CD14-positive monocyte (primary cell): ENCODE measurements at regions not wholly inside any gene's neighbourhood (a gene's known extent, or its start where the extent isn't known, plus 50 kb on each side); places are given as distances from the start of the nearest gene placed in this dataset.

Source experiments
- DNase-seq, 3 donors: peaks; one replicate each; pipeline ENCODE4 v3.0.0-alpha.2; 2011 to 2022
- H2AFZ ChIP-seq: 2 replicates; pipeline ENCODE4 v1.6.0; 2012; ENCODE audit warnings: mild to moderate bottlenecking, low read depth, low read length, inconsistent platforms; ENCODE audit not compliant: insufficient read depth, poor library complexity, severe bottlenecking
- H3K27ac ChIP-seq, 2 donors: 1 replicate in 1 of 2; 2 replicates in 1 of 2; pipeline ENCODE4 v1.5.1; 2012 to 2013; ENCODE audit warnings: low read length in 2 of 2, control low read depth in 1 of 2, inconsistent platforms in 1 of 2, low read depth in 1 of 2, mild to moderate bottlenecking in 1 of 2
- H3K27me3 ChIP-seq, 2 donors: one replicate each; pipeline versions ENCODE4 v1.6.0 to v1.6.1; 2011 to 2013; ENCODE audit warnings: low read length in 2 of 2; ENCODE audit not compliant: control insufficient read depth in 2 of 2, insufficient read depth in 2 of 2
- H3K36me3 ChIP-seq, 2 donors: replicated peaks in 1 of 2; 1 replicate in 1 of 2; 2 replicates in 1 of 2; pipeline versions ENCODE4 v1.5.1 to v1.6.1; 2012 to 2013; ENCODE audit warnings: low read length in 2 of 2, control low read depth in 1 of 2, inconsistent platforms in 1 of 2, mild to moderate bottlenecking in 1 of 2; ENCODE audit not compliant: insufficient read depth in 2 of 2, control insufficient read depth in 1 of 2
- H3K4me1 ChIP-seq, 2 donors: 1 replicate in 1 of 2; 2 replicates in 1 of 2; pipeline versions ENCODE4 v1.5.1 to v1.6.1; 2012 to 2013; ENCODE audit warnings: low read length in 2 of 2, control low read depth in 1 of 2, inconsistent platforms in 1 of 2, mild to moderate bottlenecking in 1 of 2, moderate library complexity in 1 of 2; ENCODE audit not compliant: insufficient read depth in 2 of 2, control insufficient read depth in 1 of 2
- H3K4me2 ChIP-seq: replicated peaks from 2 replicates; pipeline ENCODE3; 2012; ENCODE audit warnings: low read length, moderate library complexity, mild to moderate bottlenecking; ENCODE audit not compliant: poor library complexity, severe bottlenecking; ENCODE audit errors: extremely low read depth
- H3K4me3 ChIP-seq, 3 experiments: fragments of 200-600 bp in 1 of 3; sonication (generic) in 1 of 3; replicated peaks in 1 of 3; 1 replicate in 2 of 3; 2 replicates in 1 of 3; pipeline ENCODE4 v1.5.1; 2011 to 2013; ENCODE audit warnings: low read length in 3 of 3, mild to moderate bottlenecking in 3 of 3, control low read depth in 2 of 3, low read depth in 2 of 3, inconsistent platforms in 1 of 3, moderate library complexity in 1 of 3
- H3K79me2 ChIP-seq: 2 replicates; pipeline ENCODE4 v1.6.0; 2012; ENCODE audit warnings: mild to moderate bottlenecking, control low read depth, inconsistent platforms, low read length, moderate library complexity; ENCODE audit not compliant: insufficient read depth
- H3K9ac ChIP-seq: 2 replicates; pipeline ENCODE4 v1.6.0; 2017; ENCODE audit warnings: low read length, mild to moderate bottlenecking; ENCODE audit not compliant: insufficient read depth, poor library complexity, severe bottlenecking
- H3K9me3 ChIP-seq, 2 donors: replicated peaks in 1 of 2; 1 replicate in 1 of 2; 2 replicates in 1 of 2; pipeline versions ENCODE4 v1.5.1 to v1.6.1; 2012 to 2013; ENCODE audit warnings: low read length in 2 of 2, control low read depth in 1 of 2; ENCODE audit not compliant: control insufficient read depth in 1 of 2, insufficient read depth in 1 of 2
- H4K20me1 ChIP-seq: 2 replicates; pipeline ENCODE4 v1.6.0; 2012; ENCODE audit warnings: mild to moderate bottlenecking, low read length, control low read depth, moderate library complexity; ENCODE audit not compliant: insufficient read depth
- H3K27ac Mint-ChIP-seq, 7 donors: one replicate each; pipeline ENCODE4 v1.8.0; 2020; ENCODE audit warnings: mild to moderate bottlenecking in 7 of 7, mixed read lengths in 7 of 7, moderate library complexity in 6 of 7, inconsistent platforms in 2 of 7
- H3K27me3 Mint-ChIP-seq, 3 donors: one replicate each; pipeline ENCODE4 v1.8.0; 2021 to 2022; ENCODE audit warnings: low read depth in 3 of 3, mild to moderate bottlenecking in 3 of 3, mixed read lengths in 3 of 3, moderate library complexity in 3 of 3, inconsistent platforms in 1 of 3
- H3K36me3 Mint-ChIP-seq, 2 donors: one replicate each; pipeline ENCODE4 v1.8.0; 2020; ENCODE audit warnings: mixed read lengths in 2 of 2, inconsistent platforms in 1 of 2, mild to moderate bottlenecking in 1 of 2
- H3K4me1 Mint-ChIP-seq: one replicate; pipeline ENCODE4 v1.8.0; 2020; ENCODE audit warnings: mild to moderate bottlenecking, mixed read lengths
- H3K4me3 Mint-ChIP-seq, 2 donors: one replicate each; pipeline ENCODE4 v1.8.0; 2020; ENCODE audit warnings: mild to moderate bottlenecking in 2 of 2, mixed read lengths in 2 of 2, moderate library complexity in 1 of 2
- H3K9me3 Mint-ChIP-seq, 7 donors: one replicate each; pipeline ENCODE4 v1.8.0; 2020 to 2022; ENCODE audit warnings: mixed read lengths in 7 of 7, mild to moderate bottlenecking in 6 of 7, moderate library complexity in 6 of 7, inconsistent platforms in 2 of 7
- WGBS: methylation state at CpG from one replicate; pipeline ENCODE4 v1.1.5; 2013; ENCODE audit warnings: missing lambda C conversion rate; ENCODE audit not compliant: insufficient coverage; 5-methylcytosine and 5-hydroxymethylcytosine counted together
- intact Hi-C, 2 donors: fragments of 100-400 bp; cut with micrococcal nuclease; formaldehyde crosslinking; loops; one replicate each; pipeline versions ENCODE4 v1.15.0 to v1.15.1; 2023
- TF ChIP-seq, protein P1 (sequence below): fragments of 200-600 bp; IDR thresholded peaks from one replicate; pipeline ENCODE4 v1.8.0; 2022; ENCODE audit warnings: antibody characterized with exemption, mild to moderate bottlenecking

DNA sequence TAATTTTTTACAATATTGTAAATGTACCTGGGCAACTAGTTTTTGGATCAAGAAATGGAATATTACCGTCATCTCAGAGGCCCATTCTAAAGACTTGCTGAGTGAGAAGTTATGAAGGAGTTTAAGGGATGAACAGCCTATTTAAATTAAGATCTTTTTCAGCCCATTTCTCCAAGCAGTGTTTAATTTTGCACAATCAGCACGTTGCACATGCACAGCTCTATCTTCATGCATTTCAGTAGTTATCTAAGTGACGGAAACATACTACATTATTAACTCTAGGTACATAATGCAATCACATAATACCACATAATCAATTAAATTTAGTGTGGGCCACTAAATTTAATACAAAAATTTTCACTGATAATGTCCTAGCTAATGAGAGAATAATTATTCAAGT, 582.1 kb upstream of the DSEL start:
- no CpG with 5 or more reads among the region's 3 CpGs for WGBS
- no peak overlapping the region for H3K4me3 ChIP-seq
- TF ChIP-seq, protein P1, sequence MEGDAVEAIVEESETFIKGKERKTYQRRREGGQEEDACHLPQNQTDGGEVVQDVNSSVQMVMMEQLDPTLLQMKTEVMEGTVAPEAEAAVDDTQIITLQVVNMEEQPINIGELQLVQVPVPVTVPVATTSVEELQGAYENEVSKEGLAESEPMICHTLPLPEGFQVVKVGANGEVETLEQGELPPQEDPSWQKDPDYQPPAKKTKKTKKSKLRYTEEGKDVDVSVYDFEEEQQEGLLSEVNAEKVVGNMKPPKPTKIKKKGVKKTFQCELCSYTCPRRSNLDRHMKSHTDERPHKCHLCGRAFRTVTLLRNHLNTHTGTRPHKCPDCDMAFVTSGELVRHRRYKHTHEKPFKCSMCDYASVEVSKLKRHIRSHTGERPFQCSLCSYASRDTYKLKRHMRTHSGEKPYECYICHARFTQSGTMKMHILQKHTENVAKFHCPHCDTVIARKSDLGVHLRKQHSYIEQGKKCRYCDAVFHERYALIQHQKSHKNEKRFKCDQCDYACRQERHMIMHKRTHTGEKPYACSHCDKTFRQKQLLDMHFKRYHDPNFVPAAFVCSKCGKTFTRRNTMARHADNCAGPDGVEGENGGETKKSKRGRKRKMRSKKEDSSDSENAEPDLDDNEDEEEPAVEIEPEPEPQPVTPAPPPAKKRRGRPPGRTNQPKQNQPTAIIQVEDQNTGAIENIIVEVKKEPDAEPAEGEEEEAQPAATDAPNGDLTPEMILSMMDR, result no peak
- H3K4me2 ChIP-seq, result no peak overlapping the region
- H3K27ac ChIP-seq, result no peak overlapping the region
- H3K27ac Mint-ChIP-seq, result no peak overlapping the region
- H3K9me3 Mint-ChIP-seq, result peaks cover 0 to 2% (median 0%) of the 10 kb centered on the region in 7 donors
- H3K9ac ChIP-seq, result no peak overlapping the region
- H3K4me3 Mint-ChIP-seq, result no peak overlapping the region
- no peaks in the 10 kb centered on the region for H3K9me3 ChIP-seq
- H3K36me3 Mint-ChIP-seq, result no peaks in the 10 kb centered on the region
- intact Hi-C loops, result no loop called here
- H3K27me3 ChIP-seq, result no peaks in the 10 kb centered on the region
- DNase-seq, result no peak
- H3K27me3 Mint-ChIP-seq, result no peaks in the 10 kb centered on the region
- no peaks in the 10 kb centered on the region for H3K4me1 Mint-ChIP-seq
- no peaks in the 10 kb centered on the region for H4K20me1 ChIP-seq
- H3K4me1 ChIP-seq, result no peaks in the 10 kb centered on the region
- no peaks in the 10 kb centered on the region for H3K79me2 ChIP-seq
- no peaks in the 10 kb centered on the region for H3K36me3 ChIP-seq
- H2AFZ ChIP-seq, result no peak overlapping the region

- H3K9me3 Mint-ChIP-seq, result no peaks in the 10 kb centered on the region
- H3K36me3 Mint-ChIP-seq, result no peaks in the 10 kb centered on the region
- Histone ChIP-seq H3K4me1 (no peaks in the 10 kb centered on the region), H3K9me3 (no peaks in the 10 kb centered on the region), H3K9ac (no peak overlapping the region), H2AFZ (no peak overlapping the region), H3K4me3 (no peak overlapping the region), H3K36me3 (no peaks in the 10 kb centered on the region), H3K27ac (no peak overlapping the region), H3K4me2 (no peak overlapping the region), H3K27me3 (no peaks in the 10 kb centered on the region), H4K20me1 (no peaks in the 10 kb centered on the region), H3K79me2 (no peaks in the 10 kb centered on the region)
- no peak overlapping the region for H3K4me3 Mint-ChIP-seq
- no peak overlapping the region for H3K27ac Mint-ChIP-seq
- H3K27me3 Mint-ChIP-seq, result peaks cover 0 to 3% (median 0%) of the 10 kb centered on the region in 3 donors
- no peaks in the 10 kb centered on the region for H3K4me1 Mint-ChIP-seq
- TF ChIP-seq, protein P1, result no peak
- intact Hi-C loops, result no loop called here
- WGBS, result no CpG with 5 or more reads among the region's 1 CpG
- DNase-seq, result no peak
Observed at GRCh38 chr18:68086481-68086880, 570.0 kb upstream of the DSEL start.
